GM18868 (cell line): ENCODE measurements at regions not wholly inside any gene's neighbourhood (a gene's known extent, or its start where the extent isn't known, plus 50 kb on each side); places are given as distances from the start of the nearest gene placed in this dataset.

Experiments used
- ATAC-seq: cut with Tn5 transposase; IDR thresholded peaks from one replicate; pipeline ENCODE4 v1.9.1; 2021; ENCODE audit warnings: mild to moderate bottlenecking, moderate library complexity; ENCODE audit not compliant: unreplicated experiment

DNA sequence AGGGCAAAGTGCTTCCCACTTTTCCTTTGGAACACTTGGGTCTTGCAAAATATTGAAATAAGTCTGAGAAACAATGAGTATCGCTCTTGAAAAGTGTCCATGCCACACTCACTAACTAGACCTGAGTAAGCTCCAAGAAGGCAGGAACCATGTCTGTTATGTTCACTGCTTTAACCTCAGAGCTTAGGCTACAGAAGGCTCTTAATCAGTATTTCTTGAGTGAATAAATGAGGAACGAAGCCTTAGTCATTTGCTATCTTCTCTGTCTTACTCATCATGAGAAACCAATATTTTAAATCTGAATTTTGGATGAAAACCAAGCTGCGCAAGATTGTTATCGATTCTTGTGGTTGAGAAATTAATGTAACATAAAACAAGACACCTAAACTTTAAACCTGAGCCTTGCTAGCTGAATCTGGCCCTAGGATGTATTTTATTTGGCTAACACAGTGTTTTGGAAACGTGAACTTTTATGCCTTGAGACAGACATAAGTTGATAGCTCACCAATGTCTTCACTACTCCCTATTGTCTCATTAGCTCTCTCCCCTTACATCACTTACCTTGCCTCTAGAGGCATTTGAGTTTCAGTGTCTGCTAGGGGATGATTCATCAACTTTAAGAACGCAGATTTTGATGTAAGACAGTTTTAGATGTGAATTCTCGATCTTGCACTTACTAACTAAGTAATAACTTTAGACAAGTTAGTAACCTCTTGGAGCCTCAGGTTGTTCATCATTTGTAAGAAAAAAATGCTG is 392.8 kb upstream of the MEIS1 start:
- no peak for ATAC-seq

- ATAC-seq: no peak
These were observed 398.0 kb upstream of the MEIS1 start for GRCh38 chr2:66036948-66037347.

GRCh38 chr2:66034467-66034866 is 400.5 kb upstream of the MEIS1 start:
- ATAC-seq: no peak

DNA sequence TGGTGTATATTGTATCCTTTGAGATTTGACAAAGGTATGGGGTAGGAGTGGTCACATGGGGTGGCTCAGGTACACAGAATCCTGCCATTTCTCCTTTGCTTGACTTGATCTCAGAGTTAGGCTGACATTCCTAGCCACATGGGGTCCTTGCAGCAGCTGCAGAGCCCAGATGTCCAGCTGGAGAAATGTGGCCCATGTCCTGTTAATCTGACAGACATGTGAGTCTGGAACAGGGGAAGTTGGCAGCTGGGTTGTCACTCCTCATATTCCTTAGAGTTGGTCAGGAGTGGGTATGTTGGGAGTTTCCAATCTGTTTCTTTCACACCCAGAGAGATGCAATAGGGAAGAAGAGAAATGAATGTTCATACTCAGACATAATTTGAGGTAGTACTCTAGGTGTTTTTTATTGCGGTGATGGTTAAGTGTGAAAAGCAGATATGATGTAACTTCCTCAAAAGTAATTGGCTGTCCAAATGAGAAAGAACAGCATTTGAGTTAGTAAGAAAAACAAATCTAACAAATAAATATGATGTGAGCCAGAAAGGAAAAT is 402.6 kb upstream of the MEIS1 start:
- ATAC-seq: no peak

GRCh38 chr2:66031236-66031635 is 403.7 kb upstream of the MEIS1 start:
- ATAC-seq: no peak

- no peak for ATAC-seq
These were observed 404.4 kb upstream of the MEIS1 start for GRCh38 chr2:66030553-66030952.

GRCh38 chr2:66024391-66024790 is 410.5 kb upstream of the MEIS1 start:
- no peak for ATAC-seq

DNA sequence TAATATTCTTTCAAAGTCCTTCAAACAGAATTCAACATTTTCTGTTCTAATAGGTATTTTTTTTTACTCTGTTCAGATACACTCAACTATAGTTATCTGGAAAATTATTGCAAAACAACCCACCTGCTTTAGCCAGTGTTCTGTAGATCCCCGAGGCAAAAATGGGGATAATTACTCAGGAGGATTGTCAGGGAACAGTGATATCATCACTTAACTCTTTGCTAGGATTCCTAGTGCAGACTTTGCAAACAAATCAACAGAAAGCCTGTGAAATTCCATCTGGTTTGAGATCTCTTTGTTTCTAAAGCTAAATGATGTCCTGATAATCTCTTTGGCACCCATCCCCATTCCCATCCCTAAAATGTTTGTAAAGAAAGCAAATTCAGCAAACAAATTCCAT is 413.6 kb upstream of the MEIS1 start:
- ATAC-seq: no peak

GRCh38 chr2:66017763-66018162 is 417.2 kb upstream of the MEIS1 start:
- no peak for ATAC-seq

DNA sequence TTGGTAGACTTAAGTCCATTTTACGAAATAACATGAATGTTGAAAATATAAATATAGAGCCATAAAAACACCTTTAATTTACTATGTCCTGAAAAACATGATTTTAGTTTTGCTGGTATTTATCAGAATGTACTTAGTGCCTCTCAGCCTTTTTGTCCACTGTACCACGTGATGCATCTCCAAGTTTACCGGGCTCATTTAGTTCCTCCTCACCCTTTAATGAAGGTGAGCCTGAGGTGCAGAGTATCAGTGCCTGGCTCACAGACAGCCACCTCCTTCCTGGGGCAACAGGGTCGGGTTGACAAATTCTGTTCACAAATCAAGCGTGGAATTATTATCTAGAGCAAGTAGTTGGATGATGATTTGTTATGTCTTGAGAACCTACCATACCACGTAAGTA is 420.5 kb upstream of the MEIS1 start:
- ATAC-seq: no peak

DNA sequence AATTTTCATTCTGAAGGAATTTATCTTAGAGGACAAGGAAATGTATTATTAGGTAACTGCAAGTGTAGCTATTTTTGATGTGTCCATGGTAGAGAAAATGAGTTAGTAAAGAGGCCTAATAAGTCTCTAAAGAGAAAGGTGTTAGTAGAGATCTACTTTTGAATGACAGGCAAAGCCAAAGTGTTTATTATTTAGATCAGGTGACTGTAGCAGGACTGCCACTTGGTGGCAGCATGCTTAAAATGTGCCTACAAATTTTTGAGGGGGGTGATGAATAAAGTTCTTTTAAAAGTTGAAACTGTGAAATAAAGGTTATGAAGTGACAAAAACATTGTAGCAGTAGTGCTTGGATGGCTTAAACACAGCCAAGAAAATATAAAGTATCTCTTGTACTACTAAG is 421.5 kb upstream of the MEIS1 start:
- ATAC-seq: no peak

DNA sequence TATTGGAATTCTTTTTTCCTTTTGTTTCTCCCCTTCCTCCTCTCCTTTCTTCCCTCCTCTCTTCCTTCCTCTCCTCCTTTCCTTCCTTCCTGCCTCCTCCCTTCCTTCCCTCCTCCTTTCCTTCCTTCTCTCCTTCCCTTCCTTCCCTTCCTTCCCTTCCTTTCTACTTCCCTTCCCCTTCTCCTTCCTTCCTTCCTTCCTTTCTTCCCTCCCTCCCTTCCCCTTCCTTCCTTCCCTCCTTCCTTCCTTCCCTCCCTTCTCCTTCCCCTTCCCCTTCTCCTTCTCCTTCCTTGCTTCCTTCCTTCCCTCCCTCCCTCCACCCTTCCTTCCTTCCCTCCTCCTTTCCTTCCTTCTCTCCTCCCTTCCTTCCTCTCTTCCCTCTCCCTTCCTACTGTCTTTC is 431.0 kb upstream of the MEIS1 start:
- no peak for ATAC-seq

GRCh38 chr2:66001538-66001937 is 433.4 kb upstream of the MEIS1 start:
- no peak for ATAC-seq

DNA sequence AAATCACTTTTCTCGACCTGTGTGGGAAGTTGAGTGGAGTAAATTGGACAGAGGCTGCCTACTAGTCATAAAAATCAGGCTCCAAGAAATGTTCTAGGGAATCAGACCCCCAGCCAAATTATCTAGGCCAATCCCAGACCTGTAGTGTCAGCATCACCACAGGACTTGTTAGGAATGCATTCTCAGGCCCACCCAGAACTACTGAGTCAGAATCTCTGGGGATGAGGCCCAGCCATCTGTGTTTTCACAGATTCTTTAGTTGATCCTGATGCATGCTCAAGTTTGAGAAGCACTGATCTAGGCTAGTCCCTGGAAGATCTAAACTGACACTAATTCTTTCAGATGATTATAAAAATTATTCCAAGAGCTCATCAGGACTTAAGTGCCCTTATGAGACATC is 434.0 kb upstream of the MEIS1 start:
- ATAC-seq: no peak

DNA sequence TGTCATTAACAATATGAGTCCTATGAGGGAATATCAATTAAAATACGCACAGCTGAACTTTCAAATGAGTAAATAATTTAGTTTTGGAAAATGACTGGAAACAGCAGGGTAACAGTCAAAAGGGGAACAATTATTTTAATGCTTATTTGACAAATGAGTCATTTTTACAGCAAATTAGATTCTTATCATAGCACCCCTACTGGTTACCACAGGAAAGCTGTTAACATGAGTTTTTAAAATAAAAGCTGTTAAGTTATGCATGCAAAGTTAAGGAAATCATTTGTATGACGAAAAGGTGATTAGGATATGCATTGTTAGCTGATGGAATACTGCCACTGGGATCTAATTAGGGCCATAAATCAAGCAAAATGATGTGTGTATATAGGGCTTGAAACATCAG is 435.1 kb upstream of the MEIS1 start:
- no peak for ATAC-seq

DNA sequence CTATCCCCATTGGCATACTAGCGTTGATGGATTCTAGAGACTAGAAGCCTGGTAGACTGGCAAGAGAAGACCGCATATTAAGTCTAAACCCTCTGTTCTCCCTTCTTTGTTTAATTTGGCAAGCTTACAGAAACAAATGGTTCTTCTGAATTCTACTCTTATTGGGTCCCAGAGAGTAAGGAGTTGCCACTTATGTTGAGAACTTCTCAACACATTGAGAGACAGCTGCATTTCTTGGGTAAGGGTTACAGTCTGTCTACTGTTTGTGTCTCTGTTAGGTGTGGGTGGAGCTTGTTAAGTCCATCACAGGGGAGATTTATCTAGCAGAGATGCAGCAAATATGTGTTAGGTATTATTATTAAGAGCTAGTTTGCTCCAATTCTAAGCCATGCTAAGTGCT is 435.8 kb upstream of the MEIS1 start:
- ATAC-seq: no peak

GRCh38 chr2:65997961-65998360 is 437.0 kb upstream of the MEIS1 start:
- no peak for ATAC-seq

- no peak for ATAC-seq
These were observed 442.7 kb upstream of the MEIS1 start for GRCh38 chr2:65992198-65992554.

GRCh38 chr2:65991381-65992197 is 443.3 kb upstream of the MEIS1 start:
- no peak for ATAC-seq

- no peak for ATAC-seq
These were observed 448.9 kb upstream of the MEIS1 start for GRCh38 chr2:65985986-65986385.

DNA sequence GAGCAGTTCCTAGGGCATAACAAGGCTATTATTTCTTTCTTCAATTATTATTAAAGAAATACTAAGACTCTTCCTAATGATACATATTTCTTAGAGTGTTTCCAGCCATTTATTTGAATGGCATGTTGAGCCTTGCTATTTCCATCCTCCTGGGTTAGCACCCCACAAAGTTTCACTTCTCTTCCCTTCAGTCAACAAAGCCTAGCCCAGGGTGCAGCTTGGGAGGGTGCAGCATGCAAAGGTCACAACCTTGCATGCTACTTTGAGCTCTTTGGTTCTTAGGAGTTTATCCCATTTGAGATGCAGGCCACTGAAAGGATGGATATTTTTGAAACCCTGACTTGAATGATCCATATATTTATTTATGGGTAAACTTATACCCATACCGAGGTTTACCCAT is 454.4 kb upstream of the MEIS1 start:
- ATAC-seq: no peak

GRCh38 chr2:65979446-65979845 is 455.5 kb upstream of the MEIS1 start:
- ATAC-seq: no peak
